Stimulated activated naive B cell treated with anti-CD40 and anti-IgM and Interleukin-4, amounts not matched to agents 10 μg/mL and 1 μg/mL and 100 μg/mL, for 72 hours (primary cell): ENCODE measurements at regions not wholly inside any gene's neighbourhood (a gene's known extent, or its start where the extent isn't known, plus 50 kb on each side); places are given as distances from the start of the nearest gene placed in this dataset.

Experiments used
- ATAC-seq, 2 donors: fragments of 150-1000 bp; cut with Tn5 transposase; replicated peaks; 2 replicates each; pipeline ENCODE4 v1.10.0; 2021; ENCODE audit warnings: moderate library complexity in 1 of 2
- DNase-seq: peaks from one replicate; pipeline ENCODE4 v3.0.0; 2021
- H3K27ac Mint-ChIP-seq: one replicate; pipeline ENCODE4 v1.8.0; 2022; ENCODE audit warnings: mild to moderate bottlenecking, mixed read lengths
- H3K27me3 Mint-ChIP-seq, 2 donors: one replicate each; pipeline ENCODE4 v1.8.0; 2022; ENCODE audit warnings: mixed read lengths in 2 of 2
- H3K36me3 Mint-ChIP-seq, 2 donors: one replicate each; pipeline ENCODE4 v1.8.0; 2022; ENCODE audit warnings: mixed read lengths in 2 of 2, mild to moderate bottlenecking in 1 of 2
- H3K4me1 Mint-ChIP-seq, 2 donors: one replicate each; pipeline ENCODE4 v1.8.0; 2022; ENCODE audit warnings: mixed read lengths in 2 of 2, mild to moderate bottlenecking in 1 of 2
- H3K4me3 Mint-ChIP-seq, 2 donors: one replicate each; pipeline ENCODE4 v1.8.0; 2022; ENCODE audit warnings: mild to moderate bottlenecking in 2 of 2, mixed read lengths in 2 of 2, moderate library complexity in 1 of 2
- H3K9me3 Mint-ChIP-seq, 2 donors: one replicate each; pipeline ENCODE4 v1.8.0; 2022; ENCODE audit warnings: mixed read lengths in 2 of 2, mild to moderate bottlenecking in 1 of 2

GRCh38 chr12:30391766-30392366 lies 303.8 kb downstream of the IPO8 start:
- no peaks in the 10 kb centered on the region for H3K27me3 Mint-ChIP-seq

DNA sequence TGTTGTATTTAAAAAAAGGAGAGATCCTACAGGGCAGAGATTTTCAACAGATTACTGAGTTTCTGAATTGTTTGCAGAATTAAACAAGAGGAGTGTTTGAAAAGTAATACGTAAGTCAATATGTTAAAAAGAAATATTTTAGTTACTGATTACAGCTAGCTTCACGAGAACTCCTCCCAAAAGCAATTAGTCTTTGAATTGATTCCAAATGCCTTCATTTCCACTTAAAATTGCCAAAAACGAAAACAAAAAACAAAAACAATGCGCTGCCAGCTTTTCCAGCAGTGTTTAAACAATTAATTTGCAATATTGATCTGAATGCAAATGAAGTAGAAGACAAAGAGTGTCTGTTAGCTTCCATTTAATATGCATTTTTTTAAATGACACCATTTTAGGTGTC lies 310.0 kb downstream of the IPO8 start:
- H3K27me3 Mint-ChIP-seq = no peaks in the 10 kb centered on the region
- no peak overlapping the region for H3K27ac Mint-ChIP-seq
- no peaks in the 10 kb centered on the region for H3K36me3 Mint-ChIP-seq

More at GRCh38 chr12:30391766-30392366, 303.8 kb downstream of the IPO8 start:
- no peak for ATAC-seq
- Mint-ChIP-seq H3K27ac (no peak overlapping the region), H3K36me3 (no peaks in the 10 kb centered on the region), H3K4me1 (no peaks in the 10 kb centered on the region), H3K9me3 (peaks cover 12 to 16% of the 10 kb centered on the region in 2 donors), H3K4me3 (no peak overlapping the region)
- no peak for DNase-seq

DNA sequence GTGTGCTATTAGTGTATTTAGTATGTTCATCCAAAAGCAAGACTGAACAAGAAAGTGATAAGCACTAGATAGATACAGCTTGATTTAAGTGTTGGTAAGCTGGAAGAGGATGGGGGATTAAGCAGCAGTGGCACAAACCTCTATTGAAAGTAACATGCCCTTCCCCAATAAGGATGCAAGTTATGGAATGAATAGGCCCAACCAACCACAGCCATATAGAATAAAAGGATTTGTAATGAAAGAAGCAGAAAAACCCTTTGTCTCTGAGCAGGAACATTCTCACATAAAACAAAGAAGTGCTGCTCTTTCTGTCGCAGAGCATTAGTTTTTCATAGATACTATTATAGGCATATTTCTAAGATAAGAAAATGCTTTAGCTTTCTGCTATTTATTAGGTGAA lies 310.7 kb downstream of the IPO8 start:
- H3K27me3 Mint-ChIP-seq = no peaks in the 10 kb centered on the region
- H3K4me3 Mint-ChIP-seq = no peak overlapping the region
- no peak for DNase-seq
- H3K27ac Mint-ChIP-seq = no peak overlapping the region
- no peak for ATAC-seq
- peaks cover 8 to 9% of the 10 kb centered on the region in 2 donors for H3K9me3 Mint-ChIP-seq
- H3K4me1 Mint-ChIP-seq = no peaks in the 10 kb centered on the region
- H3K36me3 Mint-ChIP-seq = no peaks in the 10 kb centered on the region

More for the DNA sequence above, 310.0 kb downstream of the IPO8 start:
- ATAC-seq (no peak), DNase-seq (no peak)
- no peaks in the 10 kb centered on the region for H3K4me1 Mint-ChIP-seq
- peaks cover 9 to 10% of the 10 kb centered on the region in 2 donors for H3K9me3 Mint-ChIP-seq
- H3K4me3 Mint-ChIP-seq = no peak overlapping the region

DNA sequence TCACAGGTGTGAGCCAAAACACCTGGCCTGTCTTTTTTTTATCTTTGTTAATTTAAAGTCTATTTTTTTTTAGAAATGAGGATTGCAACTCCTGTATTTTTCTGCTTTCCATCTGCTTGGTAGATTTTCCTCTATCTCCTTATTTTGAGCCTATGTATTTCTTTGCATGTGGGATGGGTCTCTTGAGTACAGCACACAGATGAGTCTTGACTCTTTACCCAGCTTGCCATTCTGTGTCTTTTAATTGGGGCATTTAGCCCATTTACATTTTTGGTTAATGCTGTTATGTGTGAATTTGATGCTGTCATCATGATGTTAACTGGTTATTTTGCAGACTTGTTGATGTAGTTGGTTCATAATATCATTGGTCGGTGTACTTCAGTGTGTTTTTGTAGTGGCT lies 317.4 kb downstream of the IPO8 start:
- no peak overlapping the region for H3K27ac Mint-ChIP-seq
- DNase-seq (no peak), ATAC-seq (no peak)
- peaks cover 4 to 19% of the 10 kb centered on the region in 2 donors for H3K9me3 Mint-ChIP-seq
- no peaks in the 10 kb centered on the region for H3K36me3 Mint-ChIP-seq
- no peaks in the 10 kb centered on the region for H3K27me3 Mint-ChIP-seq
- no peak overlapping the region for H3K4me3 Mint-ChIP-seq
- no peaks in the 10 kb centered on the region for H3K4me1 Mint-ChIP-seq

DNA sequence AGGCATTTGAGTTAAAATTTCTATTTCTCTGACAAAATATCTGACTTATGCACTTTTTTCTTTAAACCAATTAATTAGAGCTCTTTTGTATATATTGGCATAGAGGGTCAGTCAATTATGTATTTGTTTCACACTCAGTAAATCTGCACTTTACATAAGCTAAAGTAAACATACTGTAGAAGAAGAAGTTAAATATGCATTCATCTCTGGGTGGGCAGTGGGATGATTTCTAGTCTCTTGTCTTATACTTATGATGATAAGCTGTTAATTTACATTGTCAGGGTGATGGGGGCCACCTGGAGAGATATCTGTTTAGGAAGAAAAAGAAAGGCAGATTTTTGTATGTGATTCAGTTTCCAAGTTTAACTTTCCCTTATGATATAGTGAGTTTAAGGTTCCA lies 330.8 kb downstream of the IPO8 start:
- Mint-ChIP-seq H3K36me3 (no peaks in the 10 kb centered on the region), H3K27ac (no peak overlapping the region), H3K9me3 (peaks cover 7 to 14% of the 10 kb centered on the region in 2 donors), H3K4me1 (no peaks in the 10 kb centered on the region), H3K27me3 (no peaks in the 10 kb centered on the region), H3K4me3 (no peak overlapping the region)
- ATAC-seq = no peak
- DNase-seq = no peak

GRCh38 chr12:30361145-30361544 lies 334.5 kb downstream of the IPO8 start:
- DNase-seq (no peak), ATAC-seq (no peak)
- H3K4me1 Mint-ChIP-seq = no peaks in the 10 kb centered on the region
- H3K36me3 Mint-ChIP-seq = no peaks in the 10 kb centered on the region
- no peak overlapping the region for H3K4me3 Mint-ChIP-seq
- H3K9me3 Mint-ChIP-seq = peaks cover 0 to 9% of the 10 kb centered on the region in 2 donors
- no peaks in the 10 kb centered on the region for H3K27me3 Mint-ChIP-seq
- no peak overlapping the region for H3K27ac Mint-ChIP-seq

DNA sequence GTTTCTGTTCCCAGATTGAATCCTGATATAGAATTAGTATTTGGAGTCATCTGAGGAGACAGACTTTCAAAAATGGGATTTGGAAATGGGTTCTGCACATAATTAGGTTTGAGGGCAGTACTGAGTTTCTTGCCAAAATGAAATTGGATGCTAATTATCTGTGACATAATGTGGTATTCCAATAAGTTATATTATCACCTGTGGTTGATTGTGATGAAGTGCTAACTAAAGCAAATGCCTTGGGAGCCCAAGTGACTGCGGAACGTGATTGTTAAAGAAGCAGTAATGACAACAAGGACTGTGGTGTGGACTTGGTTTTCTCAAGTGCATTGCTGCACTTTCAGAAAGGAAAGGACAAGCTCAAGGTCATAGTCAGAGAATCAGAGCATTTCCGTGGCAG lies 337.0 kb downstream of the IPO8 start:
- Mint-ChIP-seq H3K27me3 (no peaks in the 10 kb centered on the region), H3K4me3 (no peak overlapping the region), H3K36me3 (no peaks in the 10 kb centered on the region), H3K9me3 (peaks cover 0 to 7% of the 10 kb centered on the region in 2 donors), H3K4me1 (no peaks in the 10 kb centered on the region), H3K27ac (no peak overlapping the region)
- no peak for DNase-seq
- ATAC-seq = no peak

DNA sequence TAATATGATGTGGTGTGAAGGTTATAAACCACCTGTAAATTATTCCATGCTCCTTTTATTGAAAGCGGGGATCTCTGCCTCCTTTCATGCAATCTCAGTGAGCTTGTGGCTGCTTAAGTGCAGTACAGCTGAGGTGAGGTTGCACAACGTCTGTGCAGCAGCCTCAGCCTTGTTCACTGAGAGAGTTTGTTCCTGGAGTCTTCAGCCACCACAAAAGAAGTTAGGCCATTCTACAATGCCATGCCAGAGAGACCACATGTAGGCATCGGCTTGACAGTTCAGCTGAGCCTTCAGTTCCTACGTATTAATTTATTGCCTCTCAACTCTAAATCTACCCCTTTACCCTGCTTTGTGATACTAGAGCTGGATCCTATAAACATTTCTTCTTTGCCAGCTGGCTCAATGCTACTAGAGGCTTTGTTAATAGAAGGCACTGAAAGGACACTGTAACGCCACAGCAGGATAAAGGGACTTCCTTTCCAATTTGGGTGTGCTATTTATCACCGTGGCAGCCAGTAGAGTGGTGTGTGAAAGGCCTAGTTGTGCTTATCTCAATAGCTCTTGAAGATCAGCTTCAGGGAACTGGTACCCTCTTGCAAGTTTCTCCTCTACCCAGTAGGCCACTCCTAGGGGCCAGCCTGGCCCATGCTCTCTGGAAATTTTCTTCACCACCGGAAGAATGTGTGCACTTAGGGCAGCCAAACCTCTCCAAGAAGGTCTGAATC lies 337.7 kb downstream of the IPO8 start:
- ATAC-seq = no peak
- Mint-ChIP-seq H3K4me3 (no peak overlapping the region), H3K9me3 (peaks cover 0 to 7% of the 10 kb centered on the region in 2 donors), H3K36me3 (no peaks in the 10 kb centered on the region), H3K4me1 (no peaks in the 10 kb centered on the region), H3K27me3 (no peaks in the 10 kb centered on the region), H3K27ac (no peak overlapping the region)
- no peak for DNase-seq

- no peak for ATAC-seq
- H3K4me1 Mint-ChIP-seq = no peaks in the 10 kb centered on the region
- H3K36me3 Mint-ChIP-seq = no peaks in the 10 kb centered on the region
- H3K4me3 Mint-ChIP-seq = no peak overlapping the region
- H3K27ac Mint-ChIP-seq = no peak overlapping the region
- H3K9me3 Mint-ChIP-seq = peaks cover 22 to 23% of the 10 kb centered on the region in 2 donors
- no peaks in the 10 kb centered on the region for H3K27me3 Mint-ChIP-seq
- no peak for DNase-seq
Observed at GRCh38 chr12:30345744-30346471, 349.8 kb downstream of the IPO8 start.

GRCh38 chr12:30330565-30330964 lies 365.1 kb downstream of the IPO8 start:
- Mint-ChIP-seq H3K4me3 (no peak overlapping the region), H3K27me3 (no peaks in the 10 kb centered on the region), H3K9me3 (peaks cover 0 to 7% of the 10 kb centered on the region in 2 donors), H3K27ac (no peak overlapping the region), H3K4me1 (no peaks in the 10 kb centered on the region), H3K36me3 (no peaks in the 10 kb centered on the region)
- no peak for ATAC-seq
- no peak for DNase-seq

GRCh38 chr12:30329281-30329680 lies 366.4 kb downstream of the IPO8 start:
- Mint-ChIP-seq H3K27ac (no peak overlapping the region), H3K4me1 (no peaks in the 10 kb centered on the region), H3K9me3 (peaks cover 7 to 14% of the 10 kb centered on the region in 2 donors), H3K36me3 (no peaks in the 10 kb centered on the region), H3K27me3 (no peaks in the 10 kb centered on the region), H3K4me3 (no peak overlapping the region)
- ATAC-seq (no peak), DNase-seq (no peak)

GRCh38 chr12:30323008-30323407 lies 372.7 kb downstream of the IPO8 start:
- no peaks in the 10 kb centered on the region for H3K27me3 Mint-ChIP-seq
- DNase-seq = no peak
- ATAC-seq = no peak
- no peaks in the 10 kb centered on the region for H3K36me3 Mint-ChIP-seq
- peaks cover 18 to 21% of the 10 kb centered on the region in 2 donors for H3K9me3 Mint-ChIP-seq
- no peaks in the 10 kb centered on the region for H3K4me1 Mint-ChIP-seq
- H3K4me3 Mint-ChIP-seq = no peak overlapping the region
- H3K27ac Mint-ChIP-seq = no peak overlapping the region

- no peaks in the 10 kb centered on the region for H3K36me3 Mint-ChIP-seq
- no peaks in the 10 kb centered on the region for H3K27me3 Mint-ChIP-seq
- ATAC-seq (no peak), DNase-seq (no peak)
- H3K4me3 Mint-ChIP-seq = no peak overlapping the region
- H3K27ac Mint-ChIP-seq = no peak overlapping the region
- H3K9me3 Mint-ChIP-seq = peaks cover 18% of the 10 kb centered on the region in 2 donors
- no peaks in the 10 kb centered on the region for H3K4me1 Mint-ChIP-seq
Observed at GRCh38 chr12:30320561-30320960, 375.1 kb downstream of the IPO8 start.

DNA sequence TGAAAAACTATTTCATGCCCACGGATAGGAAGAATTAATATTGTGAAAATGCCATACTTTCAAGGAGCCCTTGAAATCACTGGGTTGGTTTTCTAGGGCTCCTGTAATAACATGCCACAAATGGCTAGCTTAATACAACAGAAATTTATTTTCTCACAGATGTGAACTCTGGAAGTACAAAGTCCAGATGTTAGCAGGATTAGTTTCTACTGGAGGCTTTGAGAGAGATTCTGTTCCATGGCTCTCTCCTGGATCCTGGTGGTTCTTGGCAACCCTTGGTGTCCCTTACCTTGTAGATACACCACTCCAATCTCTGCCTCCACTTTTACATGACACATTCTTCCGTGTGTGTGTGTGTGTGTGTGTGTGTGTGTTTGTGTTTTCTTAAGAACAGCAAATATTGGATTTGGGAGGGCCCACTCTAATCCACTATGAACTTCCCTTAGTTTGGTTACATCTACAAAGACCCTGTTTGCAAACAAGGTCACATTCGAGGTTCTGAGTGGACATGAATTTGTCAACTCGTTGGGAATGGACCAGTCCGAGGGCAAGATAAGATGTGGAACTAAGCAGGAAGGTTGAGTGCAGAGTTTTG lies 381.1 kb downstream of the IPO8 start:
- H3K4me1 Mint-ChIP-seq = no peaks in the 10 kb centered on the region
- ATAC-seq (no peak), DNase-seq (no peak)
- no peak overlapping the region for H3K27ac Mint-ChIP-seq
- H3K4me3 Mint-ChIP-seq = no peak overlapping the region
- H3K36me3 Mint-ChIP-seq = no peaks in the 10 kb centered on the region
- peaks cover 16 to 17% of the 10 kb centered on the region in 2 donors for H3K9me3 Mint-ChIP-seq
- no peaks in the 10 kb centered on the region for H3K27me3 Mint-ChIP-seq
